GM13977 (cell line): ENCODE measurements at regions not wholly inside any gene's neighbourhood (a gene's known extent, or its start where the extent isn't known, plus 50 kb on each side); places are given as distances from the start of the nearest gene placed in this dataset.

Experiments
- DNase-seq: peaks from one replicate; pipeline ENCODE4 v3.0.0; 2012; ENCODE audit warnings: low spot score
- in situ Hi-C: fragments of 300-500 bp; cut with MboI; formaldehyde crosslinking; loops from one replicate; pipeline ENCODE4 v1.12.0; 2022; ENCODE audit warnings: low sequenced_read_pairs, low pct_unique_long_range_greater_than_20kb, mixed read lengths, inconsistent platforms; ENCODE audit not compliant: unreplicated experiment
- TF ChIP-seq, protein P1 (sequence below): IDR thresholded peaks from 2 replicates; pipeline ENCODE4 v1.5.1; 2012; ENCODE audit warnings: mild to moderate bottlenecking, control low read depth; ENCODE audit not compliant: insufficient read depth; ENCODE audit errors: extremely low read depth, missing control alignments

GRCh38 chr4:31998807-31999206, 1278.6 kb downstream of the PCDH7 start:
- in situ Hi-C loops = no loop called here
- TF ChIP-seq, protein P1, sequence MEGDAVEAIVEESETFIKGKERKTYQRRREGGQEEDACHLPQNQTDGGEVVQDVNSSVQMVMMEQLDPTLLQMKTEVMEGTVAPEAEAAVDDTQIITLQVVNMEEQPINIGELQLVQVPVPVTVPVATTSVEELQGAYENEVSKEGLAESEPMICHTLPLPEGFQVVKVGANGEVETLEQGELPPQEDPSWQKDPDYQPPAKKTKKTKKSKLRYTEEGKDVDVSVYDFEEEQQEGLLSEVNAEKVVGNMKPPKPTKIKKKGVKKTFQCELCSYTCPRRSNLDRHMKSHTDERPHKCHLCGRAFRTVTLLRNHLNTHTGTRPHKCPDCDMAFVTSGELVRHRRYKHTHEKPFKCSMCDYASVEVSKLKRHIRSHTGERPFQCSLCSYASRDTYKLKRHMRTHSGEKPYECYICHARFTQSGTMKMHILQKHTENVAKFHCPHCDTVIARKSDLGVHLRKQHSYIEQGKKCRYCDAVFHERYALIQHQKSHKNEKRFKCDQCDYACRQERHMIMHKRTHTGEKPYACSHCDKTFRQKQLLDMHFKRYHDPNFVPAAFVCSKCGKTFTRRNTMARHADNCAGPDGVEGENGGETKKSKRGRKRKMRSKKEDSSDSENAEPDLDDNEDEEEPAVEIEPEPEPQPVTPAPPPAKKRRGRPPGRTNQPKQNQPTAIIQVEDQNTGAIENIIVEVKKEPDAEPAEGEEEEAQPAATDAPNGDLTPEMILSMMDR = no peak
- DNase-seq = no peak

- no peak for DNase-seq
- TF ChIP-seq, protein P1 = no peak
- in situ Hi-C loops = no loop called here
Observed at GRCh38 chr4:31999848-32000247, 1279.7 kb downstream of the PCDH7 start.

DNA sequence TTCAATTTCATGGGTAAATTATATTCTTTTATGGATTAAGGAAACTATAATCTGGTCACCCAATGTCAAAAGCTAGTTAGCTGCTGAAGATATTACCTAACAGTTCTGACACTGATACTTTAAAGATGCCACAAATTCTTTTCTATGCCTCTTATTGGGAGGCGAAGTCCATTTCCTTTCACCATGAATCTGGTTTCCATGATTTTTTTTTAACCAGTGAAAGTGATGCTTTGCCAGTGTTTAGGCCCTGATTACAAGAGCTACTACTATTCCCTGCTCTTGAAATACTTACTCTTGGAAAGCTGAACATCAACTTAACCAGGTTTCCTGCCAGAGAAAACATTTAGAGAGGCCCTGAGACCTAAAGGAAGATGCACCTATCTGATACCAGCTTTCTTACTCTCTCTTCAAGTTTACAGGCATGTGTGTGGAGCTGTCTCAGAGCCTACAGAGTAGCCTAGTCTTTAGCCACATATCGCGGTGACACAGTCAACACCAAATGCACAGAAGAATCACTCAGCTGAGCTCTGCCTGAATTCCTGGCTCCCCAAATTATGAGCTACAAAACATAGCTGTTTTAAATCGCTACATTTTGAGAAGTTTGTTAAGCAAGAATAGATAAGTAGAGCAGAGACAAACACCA, 1280.8 kb downstream of the PCDH7 start:
- TF ChIP-seq, protein P1 = no peak
- in situ Hi-C loops = no loop called here

DNA sequence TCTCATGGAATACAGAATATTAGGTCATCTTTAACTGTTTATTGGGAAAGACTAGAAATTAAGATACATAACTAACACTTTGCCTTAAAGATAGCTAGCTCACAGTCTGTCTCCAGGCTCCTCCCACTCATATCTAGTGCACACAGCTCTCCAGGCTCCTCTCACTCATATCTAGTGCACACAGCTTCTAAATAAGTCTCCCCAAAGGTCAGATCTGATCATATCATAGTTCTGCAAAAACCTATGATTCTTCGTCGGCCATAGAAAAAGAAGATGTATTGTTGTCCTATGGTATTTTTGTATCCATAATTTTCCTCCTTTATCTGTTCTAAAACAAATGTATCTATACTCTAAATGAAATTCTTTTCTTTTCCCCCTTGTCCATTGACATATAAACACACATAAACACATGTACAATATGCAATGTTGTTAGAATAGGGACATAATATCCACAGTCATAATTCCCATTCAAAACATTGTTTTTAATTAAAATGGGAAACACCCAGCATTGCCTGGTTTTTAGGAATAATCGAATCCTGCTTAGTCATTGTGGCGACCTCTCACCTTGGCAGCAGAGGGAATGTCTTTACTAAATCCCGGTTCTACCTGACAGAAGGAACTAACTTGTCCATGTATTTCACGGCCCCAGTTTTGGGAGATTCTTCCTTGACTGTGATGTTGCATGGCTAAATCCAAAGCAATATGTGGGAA, 1282.0 kb downstream of the PCDH7 start:
- in situ Hi-C loops = no loop called here
- TF ChIP-seq, protein P1 = no peak
- no peak for DNase-seq

More for the DNA sequence above, 1280.8 kb downstream of the PCDH7 start:
- no peak for DNase-seq

DNA sequence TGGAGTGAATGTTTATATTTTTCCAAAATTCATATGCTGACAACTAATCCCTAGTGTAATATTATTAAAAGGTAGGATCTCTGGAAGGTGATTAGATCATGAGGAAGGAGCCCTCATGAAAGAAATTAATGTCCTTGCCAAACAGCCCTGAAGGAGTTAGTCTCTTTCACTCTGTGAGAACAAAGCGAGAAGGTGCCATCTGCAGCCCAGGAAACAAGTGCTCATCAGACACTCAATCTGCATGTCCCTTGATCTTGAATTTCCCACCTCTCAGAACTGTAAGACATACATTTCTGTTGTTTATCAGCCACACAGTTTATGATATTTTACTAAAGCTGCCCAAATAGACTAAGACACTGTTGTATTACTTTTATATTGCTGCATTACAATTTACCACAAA, 1283.4 kb downstream of the PCDH7 start:
- TF ChIP-seq, protein P1 = no peak
- DNase-seq = no peak
- in situ Hi-C loops = no loop called here

GRCh38 chr4:32010221-32010620, 1290.1 kb downstream of the PCDH7 start:
- no peak for DNase-seq

More at GRCh38 chr4:32010221-32010620, 1290.1 kb downstream of the PCDH7 start:
- in situ Hi-C loops = no loop called here
- TF ChIP-seq, protein P1 = no peak
